Adrenal gland (tissue), 5 donors: ENCODE measurements at regions not wholly inside any gene's neighbourhood (a gene's known extent, or its start where the extent isn't known, plus 50 kb on each side); places are given as distances from the start of the nearest gene placed in this dataset.

Source experiments
- POLR2A ChIP-seq, 2 donors: fragments of 450-650 bp; IDR thresholded peaks; one replicate each; pipeline ENCODE4 v1.6.1; 2017; ENCODE audit warnings: antibody characterized with exemption in 2 of 2, mild to moderate bottlenecking in 2 of 2, moderate library complexity in 1 of 2
- TF ChIP-seq, protein P1 (sequence below), 6 experiments: fragments of 450-650 bp in 4 of 6; fragments of 200-600 bp in 2 of 6; sonication (generic) in 1 of 6; IDR thresholded peaks; 1 replicate in 5 of 6; 2 replicates in 1 of 6; pipeline versions ENCODE4 v1.5.1 to v1.8.0; 2016 to 2021; ENCODE audit warnings: antibody characterized with exemption in 6 of 6, mild to moderate bottlenecking in 2 of 6, moderate library complexity in 1 of 6
- donor health status: DM: no; HTN: no; CAD: no.

DNA sequence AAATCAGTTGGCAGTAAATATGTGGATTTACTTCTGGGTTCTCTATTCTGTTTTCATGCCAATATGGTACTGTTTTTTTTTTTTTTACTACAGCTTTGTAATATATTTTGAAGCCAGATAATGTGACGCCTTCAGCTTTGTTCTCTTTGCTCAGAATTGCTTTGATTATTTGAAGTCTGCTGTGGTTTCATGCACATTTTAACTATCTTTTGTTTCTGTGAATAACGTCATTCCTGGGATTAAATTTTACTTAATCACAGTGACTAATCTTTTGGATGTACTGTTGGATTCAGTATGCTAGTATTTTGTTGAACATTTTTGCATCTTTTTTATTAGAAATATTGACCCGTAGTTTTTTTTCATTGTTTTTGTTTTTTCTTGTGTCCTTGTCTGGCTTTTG, 576.5 kb downstream of the ZNF385D start:
- TF ChIP-seq, protein P1, sequence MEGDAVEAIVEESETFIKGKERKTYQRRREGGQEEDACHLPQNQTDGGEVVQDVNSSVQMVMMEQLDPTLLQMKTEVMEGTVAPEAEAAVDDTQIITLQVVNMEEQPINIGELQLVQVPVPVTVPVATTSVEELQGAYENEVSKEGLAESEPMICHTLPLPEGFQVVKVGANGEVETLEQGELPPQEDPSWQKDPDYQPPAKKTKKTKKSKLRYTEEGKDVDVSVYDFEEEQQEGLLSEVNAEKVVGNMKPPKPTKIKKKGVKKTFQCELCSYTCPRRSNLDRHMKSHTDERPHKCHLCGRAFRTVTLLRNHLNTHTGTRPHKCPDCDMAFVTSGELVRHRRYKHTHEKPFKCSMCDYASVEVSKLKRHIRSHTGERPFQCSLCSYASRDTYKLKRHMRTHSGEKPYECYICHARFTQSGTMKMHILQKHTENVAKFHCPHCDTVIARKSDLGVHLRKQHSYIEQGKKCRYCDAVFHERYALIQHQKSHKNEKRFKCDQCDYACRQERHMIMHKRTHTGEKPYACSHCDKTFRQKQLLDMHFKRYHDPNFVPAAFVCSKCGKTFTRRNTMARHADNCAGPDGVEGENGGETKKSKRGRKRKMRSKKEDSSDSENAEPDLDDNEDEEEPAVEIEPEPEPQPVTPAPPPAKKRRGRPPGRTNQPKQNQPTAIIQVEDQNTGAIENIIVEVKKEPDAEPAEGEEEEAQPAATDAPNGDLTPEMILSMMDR (IDR thresholded peaks at IDR 0.05), result no peak
- no peak for TF ChIP-seq POLR2A (IDR thresholded peaks at IDR 0.05)
